ENCODE measurements at regions not wholly inside any gene's neighbourhood (a gene's known extent, or its start where the extent isn't known, plus 50 kb on each side); places are given as distances from the start of the nearest gene placed in this dataset.
"Not testable (repeated sequence)": the region's sequence is repeated elsewhere in the genome, so short reads cannot be mapped to it uniquely, and the experiment has no call there.

DNA sequence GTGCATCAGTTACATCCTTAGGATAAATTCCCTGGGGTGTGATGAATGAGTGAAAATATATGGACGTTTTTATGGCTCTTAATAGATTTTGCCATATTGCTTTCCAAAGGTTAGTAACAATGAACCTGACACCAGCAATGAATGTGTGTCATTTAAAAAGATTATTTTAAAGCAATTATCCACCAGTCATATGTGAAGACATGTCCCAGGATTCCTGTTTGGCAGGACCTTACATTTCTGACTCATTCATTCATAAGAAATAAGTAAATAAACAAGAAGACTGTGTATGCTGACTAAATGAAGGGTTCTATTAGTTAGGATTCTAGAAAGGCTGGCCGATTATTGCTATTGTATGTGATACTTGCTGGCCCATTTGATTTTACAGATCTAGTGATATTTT, 201.5 kb downstream of the SOX2 start:
- Histone ChIP-seq H3K36me3 (ENCODE audit: insufficient read depth, low read length) (no peaks in the 10 kb centered on the region), H3K4me3 (no peak overlapping the region), H3K9ac (ENCODE audit: insufficient read length) (no peak overlapping the region), H3K27ac (no peak overlapping the region), H3K9me3 (ENCODE audit: low read depth, low read length) (no peaks in the 10 kb centered on the region)
- no peak for DNase-seq (ENCODE audit: low read depth, low spot score)
- TF ChIP-seq FOXP2 (optimal IDR thresholded peaks at IDR 0.05; ENCODE audit: control extremely low read depth, extremely low read length, insufficient read depth) (no peak), POLR2AphosphoS5 (IDR thresholded peaks at IDR 0.05; ENCODE audit: borderline replicate concordance, low read depth, low read length) (no peak), EZH2 (IDR thresholded peaks at IDR 0.05) (no peak)

GRCh38 chr3:181915551-181915950, 203.8 kb downstream of the SOX2 start:
- DNase-seq (ENCODE audit: low read depth, low spot score): no peak
- TF ChIP-seq POLR2AphosphoS5 (IDR thresholded peaks at IDR 0.05; ENCODE audit: borderline replicate concordance, low read depth, low read length): no peak
- no peak for TF ChIP-seq EZH2 (IDR thresholded peaks at IDR 0.05)
- TF ChIP-seq FOXP2 (optimal IDR thresholded peaks at IDR 0.05; ENCODE audit: control extremely low read depth, extremely low read length, insufficient read depth): no peak
- H3K4me3 ChIP-seq: no peak overlapping the region
- no peaks in the 10 kb centered on the region for H3K9me3 ChIP-seq (ENCODE audit: low read depth, low read length)
- H3K9ac ChIP-seq (ENCODE audit: insufficient read length): no peak overlapping the region
- H3K36me3 ChIP-seq (ENCODE audit: insufficient read depth, low read length): no peaks in the 10 kb centered on the region
- no peak overlapping the region for H3K27ac ChIP-seq

GRCh38 chr3:181916013-181916412, 204.3 kb downstream of the SOX2 start:
- TF ChIP-seq POLR2AphosphoS5 (IDR thresholded peaks at IDR 0.05; ENCODE audit: borderline replicate concordance, low read depth, low read length): no peak
- Histone ChIP-seq H3K4me3 (no peak overlapping the region), H3K9me3 (ENCODE audit: low read depth, low read length) (no peaks in the 10 kb centered on the region), H3K9ac (ENCODE audit: insufficient read length) (no peak overlapping the region), H3K36me3 (ENCODE audit: insufficient read depth, low read length) (no peaks in the 10 kb centered on the region), H3K27ac (no peak overlapping the region)
- DNase-seq (ENCODE audit: low read depth, low spot score): no peak

DNA sequence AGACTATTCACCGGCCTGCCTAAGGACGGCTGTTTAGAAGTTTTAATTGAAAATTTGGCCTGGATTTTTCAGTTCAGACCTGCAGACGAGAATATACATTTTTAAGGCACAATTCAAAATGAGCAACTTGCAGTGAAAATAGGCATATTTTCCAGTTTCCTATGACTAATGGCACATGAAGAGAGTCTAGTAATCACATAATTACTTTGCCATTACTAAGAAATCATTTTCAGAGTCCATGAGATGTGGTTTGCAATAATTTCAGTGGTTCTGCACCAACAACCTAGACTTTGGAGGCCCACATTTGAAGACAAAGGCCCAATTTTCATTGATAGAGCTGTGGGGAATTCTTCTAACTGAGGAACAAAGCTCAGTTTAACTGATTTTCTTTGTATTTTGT, 205.3 kb downstream of the SOX2 start:
- Histone ChIP-seq H3K9me3 (ENCODE audit: low read depth, low read length) (no peaks in the 10 kb centered on the region), H3K36me3 (ENCODE audit: insufficient read depth, low read length) (no peaks in the 10 kb centered on the region), H3K9ac (ENCODE audit: insufficient read length) (peak overlapping the region; percentile 17), H3K4me3 (no peak overlapping the region), H3K27ac (no peak overlapping the region)
- DNase-seq (ENCODE audit: low read depth, low spot score): no peak
- TF ChIP-seq FOXP2 (optimal IDR thresholded peaks at IDR 0.05; ENCODE audit: control extremely low read depth, extremely low read length, insufficient read depth) (no peak), POLR2AphosphoS5 (IDR thresholded peaks at IDR 0.05; ENCODE audit: borderline replicate concordance, low read depth, low read length) (no peak), EZH2 (IDR thresholded peaks at IDR 0.05) (no peak)

GRCh38 chr3:181919375-181919774, 207.7 kb downstream of the SOX2 start:
- H3K27ac ChIP-seq: no peak overlapping the region
- DNase-seq (ENCODE audit: low read depth, low spot score): no peak
- no peak for TF ChIP-seq FOXP2 (optimal IDR thresholded peaks at IDR 0.05; ENCODE audit: control extremely low read depth, extremely low read length, insufficient read depth)
- no peak for TF ChIP-seq POLR2AphosphoS5 (IDR thresholded peaks at IDR 0.05; ENCODE audit: borderline replicate concordance, low read depth, low read length)
- no peak for TF ChIP-seq EZH2 (IDR thresholded peaks at IDR 0.05)

GRCh38 chr3:181920409-181920808, 208.7 kb downstream of the SOX2 start:
- Histone ChIP-seq H3K9ac (ENCODE audit: insufficient read length) (no peak overlapping the region), H3K4me3 (no peak overlapping the region), H3K27ac (no peak overlapping the region), H3K9me3 (ENCODE audit: low read depth, low read length) (no peaks in the 10 kb centered on the region), H3K36me3 (ENCODE audit: insufficient read depth, low read length) (no peaks in the 10 kb centered on the region)
- DNase-seq (ENCODE audit: low read depth, low spot score): no peak
- TF ChIP-seq POLR2AphosphoS5 (IDR thresholded peaks at IDR 0.05; ENCODE audit: borderline replicate concordance, low read depth, low read length) (no peak), EZH2 (IDR thresholded peaks at IDR 0.05) (no peak), FOXP2 (optimal IDR thresholded peaks at IDR 0.05; ENCODE audit: control extremely low read depth, extremely low read length, insufficient read depth) (no peak)

More at GRCh38 chr3:181919375-181919774, 207.7 kb downstream of the SOX2 start:
- Histone ChIP-seq H3K9ac (ENCODE audit: insufficient read length) (no peak overlapping the region), H3K4me3 (no peak overlapping the region), H3K9me3 (ENCODE audit: low read depth, low read length) (no peaks in the 10 kb centered on the region), H3K36me3 (ENCODE audit: insufficient read depth, low read length) (no peaks in the 10 kb centered on the region)

- no peak overlapping the region for H3K27ac ChIP-seq
- no peaks in the 10 kb centered on the region for H3K9me3 ChIP-seq (ENCODE audit: low read depth, low read length)
- H3K36me3 ChIP-seq (ENCODE audit: insufficient read depth, low read length): no peaks in the 10 kb centered on the region
- DNase-seq (ENCODE audit: low read depth, low spot score): no peak
- no peak overlapping the region for H3K4me3 ChIP-seq
- TF ChIP-seq EZH2 (IDR thresholded peaks at IDR 0.05) (no peak), FOXP2 (optimal IDR thresholded peaks at IDR 0.05; ENCODE audit: control extremely low read depth, extremely low read length, insufficient read depth) (no peak), POLR2AphosphoS5 (IDR thresholded peaks at IDR 0.05; ENCODE audit: borderline replicate concordance, low read depth, low read length) (no peak)
- H3K9ac ChIP-seq (ENCODE audit: insufficient read length): no peak overlapping the region
Observed at GRCh38 chr3:181921220-181921619, 209.5 kb downstream of the SOX2 start.

DNA sequence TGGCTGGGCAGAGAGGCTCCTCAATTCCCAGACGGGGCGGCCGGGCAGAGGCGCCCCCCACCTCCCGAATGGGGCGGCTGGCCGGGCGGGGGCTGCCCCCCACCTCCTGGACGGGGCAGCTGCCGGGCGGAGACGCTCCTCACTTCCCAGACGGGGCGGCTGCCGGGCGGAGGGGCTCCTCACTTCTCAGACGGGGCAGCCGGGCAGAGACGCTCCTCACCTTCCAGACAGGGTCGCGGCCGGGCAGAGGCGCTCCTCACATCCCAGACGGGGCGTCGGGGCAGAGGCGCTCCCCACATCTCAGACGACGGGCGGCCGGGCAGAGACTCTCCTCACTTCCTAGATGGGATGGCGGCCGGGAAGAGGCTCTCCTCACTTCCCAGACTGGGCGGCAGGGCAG, 214.1 kb downstream of the SOX2 start:
- DNase-seq (ENCODE audit: low read depth, low spot score); H3K4me3 ChIP-seq; H3K9me3 ChIP-seq (ENCODE audit: low read depth, low read length); H3K27ac ChIP-seq; H3K36me3 ChIP-seq (ENCODE audit: insufficient read depth, low read length); H3K9ac ChIP-seq (ENCODE audit: insufficient read length): not testable (repeated sequence)

DNA sequence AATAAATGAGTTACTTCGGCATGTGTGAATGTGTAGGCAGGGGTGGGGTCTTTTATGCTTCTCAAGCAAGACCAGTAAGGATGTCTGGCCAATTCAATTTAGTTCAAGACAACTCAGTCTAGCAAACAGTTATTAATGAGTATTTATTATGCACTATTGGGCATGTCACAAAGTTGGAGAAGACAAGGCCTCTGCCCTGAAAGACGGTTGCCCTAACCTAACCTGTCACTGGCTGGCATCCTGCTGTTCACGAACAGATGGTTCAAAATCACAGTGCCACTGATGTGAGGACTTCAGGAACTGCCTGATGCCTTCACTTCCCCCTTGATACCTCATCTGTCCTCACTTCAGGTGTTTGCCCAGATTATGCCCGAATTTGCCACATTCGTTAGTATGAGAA, 217.8 kb downstream of the SOX2 start:
- no peak overlapping the region for H3K4me3 ChIP-seq
- no peaks in the 10 kb centered on the region for H3K9me3 ChIP-seq (ENCODE audit: low read depth, low read length)
- no peaks in the 10 kb centered on the region for H3K36me3 ChIP-seq (ENCODE audit: insufficient read depth, low read length)
- no peak for TF ChIP-seq POLR2AphosphoS5 (IDR thresholded peaks at IDR 0.05; ENCODE audit: borderline replicate concordance, low read depth, low read length)
- TF ChIP-seq EZH2 (IDR thresholded peaks at IDR 0.05): no peak
- TF ChIP-seq FOXP2 (optimal IDR thresholded peaks at IDR 0.05; ENCODE audit: control extremely low read depth, extremely low read length, insufficient read depth): no peak
- DNase-seq (ENCODE audit: low read depth, low spot score): no peak
- no peak overlapping the region for H3K9ac ChIP-seq (ENCODE audit: insufficient read length)
- no peak overlapping the region for H3K27ac ChIP-seq
